Vagina (tissue), 2 donors: ENCODE measurements at regions not wholly inside any gene's neighbourhood (a gene's known extent, or its start where the extent isn't known, plus 50 kb on each side); places are given as distances from the start of the nearest gene placed in this dataset.

Experiments used
- CTCF ChIP-seq, 3 experiments: fragments of 450-650 bp in 2 of 3; fragments of 200-600 bp in 1 of 3; sonication (generic) in 1 of 3; IDR thresholded peaks; one replicate each; pipeline ENCODE4 v1.5.1; 2017 to 2019; ENCODE audit warnings: antibody characterized with exemption in 3 of 3, mild to moderate bottlenecking in 2 of 3, moderate library complexity in 2 of 3
- POLR2A ChIP-seq, 2 donors: fragments of 450-650 bp; IDR thresholded peaks; one replicate each; pipeline ENCODE4 v1.6.1; 2017; ENCODE audit warnings: antibody characterized with exemption in 2 of 2, mild to moderate bottlenecking in 2 of 2, moderate library complexity in 2 of 2
- POLR2AphosphoS5 ChIP-seq, 2 donors: sonication (generic); formaldehyde crosslinking; IDR thresholded peaks; one replicate each; pipeline ENCODE4 v1.9.0; 2017; ENCODE audit warnings: antibody characterized with exemption in 2 of 2, mild to moderate bottlenecking in 2 of 2, low read depth in 1 of 2; ENCODE audit not compliant: insufficient read depth in 1 of 2

DNA sequence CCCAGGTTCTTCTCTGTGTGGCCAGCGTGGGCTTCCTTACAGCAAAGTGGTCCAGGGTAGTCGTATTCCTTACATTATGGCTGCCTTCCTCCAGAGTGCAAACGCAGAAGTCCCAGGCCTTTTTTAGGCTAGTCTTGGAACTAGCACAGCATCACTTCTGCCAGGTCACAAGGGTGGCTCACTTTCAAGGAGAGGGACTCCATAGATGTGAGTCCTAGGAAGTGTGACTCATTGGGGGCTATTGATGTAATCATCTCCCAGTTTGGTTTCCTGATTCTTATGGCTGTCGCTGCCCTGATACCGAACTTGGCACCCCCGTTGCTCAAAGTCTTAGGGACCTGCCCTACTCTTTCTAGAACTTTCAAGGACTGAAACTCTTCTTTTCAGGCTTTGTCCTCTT is 140.0 kb downstream of the DCK start:
- TF ChIP-seq CTCF (IDR thresholded peaks at IDR 0.05), result no peak
- no peak for TF ChIP-seq POLR2A (IDR thresholded peaks at IDR 0.05)
- no peak for TF ChIP-seq POLR2AphosphoS5 (IDR thresholded peaks at IDR 0.05; ENCODE audit: insufficient read depth in 1 of 2, low read depth in 1 of 2)
